HUES48 (cell line): ENCODE measurements at regions not wholly inside any gene's neighbourhood (a gene's known extent, or its start where the extent isn't known, plus 50 kb on each side); places are given as distances from the start of the nearest gene placed in this dataset.
A peak's percentile ranks its signal among the peaks of the same experiment; 100 is the strongest.

Experiments
- H3K27ac ChIP-seq: one replicate; pipeline ENCODE4 v1.7.0; 2013; ENCODE audit warnings: low read depth, low read length, inconsistent platforms
- H3K27me3 ChIP-seq: 2 replicates; pipeline ENCODE4 v1.6.1; 2013; ENCODE audit warnings: mild to moderate bottlenecking, low read length; ENCODE audit not compliant: control insufficient read depth, insufficient read depth
- H3K36me3 ChIP-seq: 2 replicates; pipeline ENCODE4 v1.6.1; 2013; ENCODE audit warnings: low read length; ENCODE audit not compliant: control insufficient read depth, insufficient read depth
- H3K4me1 ChIP-seq: 2 replicates; pipeline ENCODE4 v1.6.1; 2013; ENCODE audit warnings: mild to moderate bottlenecking, low read length; ENCODE audit not compliant: control insufficient read depth, insufficient read depth
- H3K4me3 ChIP-seq: 2 replicates; pipeline ENCODE4 v1.5.1; 2013; ENCODE audit warnings: mild to moderate bottlenecking, low read depth, low read length
- H3K9ac ChIP-seq: 2 replicates; pipeline ENCODE4 v1.6.1; 2013; ENCODE audit warnings: mild to moderate bottlenecking, low read depth, low read length, moderate library complexity
- H3K9me3 ChIP-seq: 2 replicates; pipeline ENCODE4 v1.6.1; 2013; ENCODE audit warnings: low read length; ENCODE audit not compliant: control insufficient read depth, insufficient read depth

DNA sequence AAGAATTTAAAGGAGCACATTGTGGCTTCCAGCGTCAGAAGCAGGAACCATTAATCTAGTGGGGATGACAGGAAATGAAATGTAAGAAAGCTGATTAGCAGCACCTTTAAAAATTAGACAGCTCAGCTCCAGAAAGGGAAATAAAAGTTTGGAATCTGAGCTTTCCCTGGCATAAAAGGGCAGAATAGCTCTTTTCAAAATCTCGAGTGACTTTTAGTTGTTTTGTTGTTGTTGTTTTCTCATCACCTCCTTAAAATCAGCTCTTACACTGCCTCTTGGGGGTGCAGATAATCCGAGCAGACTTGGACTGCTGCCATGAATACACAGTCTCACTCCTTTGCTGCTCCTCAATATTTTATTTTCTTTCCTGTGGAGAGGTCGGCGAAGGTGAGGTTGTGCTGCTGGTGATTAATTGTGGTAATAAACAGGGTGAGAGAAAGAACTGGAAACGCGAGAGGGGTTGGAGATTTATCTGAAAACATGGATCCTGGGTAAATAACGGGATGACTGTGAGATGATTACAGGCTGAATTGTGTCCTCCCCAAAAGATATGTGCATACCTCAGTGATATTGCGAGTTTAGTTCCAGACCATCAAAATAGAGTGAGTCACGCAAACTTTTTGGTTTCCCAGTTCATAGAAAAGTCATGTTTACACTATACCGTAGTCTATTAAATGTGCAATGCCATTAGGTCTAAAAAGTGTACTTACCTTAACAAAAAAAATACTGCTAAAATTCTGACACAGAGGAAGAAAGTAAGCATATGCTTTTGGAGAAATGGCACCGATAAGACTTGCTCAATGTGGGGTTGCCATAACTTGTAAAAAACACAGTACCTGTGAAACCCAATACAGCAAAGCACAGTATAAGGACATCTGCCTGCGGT is 787.7 kb downstream of the UQCRFS1 start:
- no peaks in the 10 kb centered on the region for H3K27me3 ChIP-seq
- no peak overlapping the region for H3K9ac ChIP-seq
- H3K36me3 ChIP-seq = no peaks in the 10 kb centered on the region
- no peaks in the 10 kb centered on the region for H3K9me3 ChIP-seq
- peaks cover 37% of the 10 kb centered on the region for H3K4me1 ChIP-seq
- peak overlapping the region; percentile 85 for H3K27ac ChIP-seq
- no peak overlapping the region for H3K4me3 ChIP-seq

DNA sequence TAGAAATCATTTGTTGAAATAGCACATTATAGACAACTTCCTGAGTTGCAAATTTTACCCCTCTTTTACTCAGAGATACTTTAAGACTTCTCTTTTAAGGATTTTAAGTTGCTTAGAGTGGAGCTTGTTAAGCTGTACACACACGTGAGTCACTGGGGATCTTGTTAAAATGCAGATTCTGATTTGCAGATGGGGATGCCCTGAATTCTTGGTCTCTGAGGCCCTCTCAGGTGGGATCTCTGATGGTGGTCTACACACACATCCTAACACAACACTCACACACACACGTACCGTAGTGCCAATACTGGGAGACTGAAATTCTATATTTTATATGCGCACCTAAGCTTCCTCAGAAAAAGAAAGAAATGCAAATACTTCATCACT is 788.3 kb downstream of the UQCRFS1 start:
- Histone ChIP-seq H3K27ac (peak overlapping the region; percentile 85), H3K27me3 (no peaks in the 10 kb centered on the region), H3K9ac (peak overlapping the region; percentile 34; the same call in 1 of the 2 replicates), H3K4me3 (no peak overlapping the region; the same call in 1 of the 2 replicates), H3K4me1 (peaks cover 37% of the 10 kb centered on the region), H3K9me3 (no peaks in the 10 kb centered on the region), H3K36me3 (no peaks in the 10 kb centered on the region)

DNA sequence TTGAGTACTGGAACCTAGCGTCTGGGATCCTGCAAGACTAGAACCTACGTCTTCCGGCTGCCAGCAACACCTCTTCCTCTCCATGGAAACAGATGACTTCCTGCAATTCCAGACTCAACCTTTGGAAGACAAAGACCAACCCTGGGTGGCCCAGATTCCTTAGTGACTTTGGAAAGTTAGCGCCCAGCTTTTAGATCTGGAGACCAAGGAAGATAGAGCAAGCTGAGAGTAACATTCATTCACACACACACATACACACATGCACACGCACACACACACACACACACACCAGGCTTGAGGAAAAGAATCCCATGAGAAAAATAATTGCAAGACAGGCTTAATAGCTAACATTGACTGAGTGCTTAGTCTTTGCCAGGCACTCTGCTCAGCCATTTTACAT is 788.9 kb downstream of the UQCRFS1 start:
- H3K9me3 ChIP-seq = no peaks in the 10 kb centered on the region
- peaks cover 37% of the 10 kb centered on the region for H3K4me1 ChIP-seq
- H3K36me3 ChIP-seq = no peaks in the 10 kb centered on the region
- H3K9ac ChIP-seq = peak overlapping the region; percentile 34; the same call in 1 of the 2 replicates
- H3K27ac ChIP-seq = peak overlapping the region; percentile 85
- H3K27me3 ChIP-seq = no peaks in the 10 kb centered on the region
- peak overlapping the region; percentile 18; the same call in 1 of the 2 replicates for H3K4me3 ChIP-seq

DNA sequence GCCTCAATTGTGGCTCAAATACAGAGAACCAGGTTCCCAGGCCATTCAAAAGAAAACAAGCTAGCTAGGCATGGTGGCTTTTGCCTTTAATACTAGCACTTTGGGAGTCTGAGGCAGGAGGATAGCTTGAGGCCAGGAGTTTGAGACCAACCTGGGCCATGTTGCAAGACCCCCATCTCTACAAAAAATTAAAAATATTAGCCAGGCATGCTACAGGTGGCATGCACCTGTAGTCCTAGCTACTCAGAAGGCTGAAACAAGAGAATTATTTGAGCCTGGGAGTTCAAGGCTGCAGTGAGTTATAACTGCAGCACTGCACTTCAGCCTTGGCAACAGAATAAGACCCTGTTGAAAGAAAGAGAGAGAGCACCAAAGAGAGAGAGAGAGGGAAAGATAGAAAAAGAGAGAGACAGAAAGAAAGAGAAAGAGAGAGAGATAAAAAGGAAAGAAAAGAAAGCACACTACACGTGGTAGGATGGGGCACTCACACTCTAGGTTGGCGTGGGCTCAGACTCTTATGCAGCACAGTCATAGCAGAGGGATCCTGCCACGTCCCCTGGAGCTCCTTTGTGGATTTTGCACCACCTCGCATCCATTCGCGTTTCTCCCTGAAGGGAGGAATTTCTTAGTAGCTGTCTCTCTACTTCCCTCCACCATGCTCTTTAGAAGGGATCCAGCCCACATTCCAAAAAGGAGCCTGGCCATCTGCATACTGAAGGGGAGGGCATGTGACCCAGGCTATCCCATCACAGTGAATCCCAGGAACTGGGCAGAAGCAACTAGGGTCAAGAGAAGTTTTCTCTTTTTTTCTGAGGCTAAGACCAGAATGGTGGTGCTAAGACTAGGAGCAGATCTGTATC is 789.9 kb downstream of the UQCRFS1 start:
- Histone ChIP-seq H3K9ac (no peak overlapping the region; the same call in 1 of the 2 replicates), H3K9me3 (no peaks in the 10 kb centered on the region), H3K36me3 (no peaks in the 10 kb centered on the region), H3K4me1 (peaks cover 37% of the 10 kb centered on the region), H3K27ac (peak overlapping the region; percentile 85), H3K27me3 (no peaks in the 10 kb centered on the region), H3K4me3 (no peak overlapping the region)

DNA sequence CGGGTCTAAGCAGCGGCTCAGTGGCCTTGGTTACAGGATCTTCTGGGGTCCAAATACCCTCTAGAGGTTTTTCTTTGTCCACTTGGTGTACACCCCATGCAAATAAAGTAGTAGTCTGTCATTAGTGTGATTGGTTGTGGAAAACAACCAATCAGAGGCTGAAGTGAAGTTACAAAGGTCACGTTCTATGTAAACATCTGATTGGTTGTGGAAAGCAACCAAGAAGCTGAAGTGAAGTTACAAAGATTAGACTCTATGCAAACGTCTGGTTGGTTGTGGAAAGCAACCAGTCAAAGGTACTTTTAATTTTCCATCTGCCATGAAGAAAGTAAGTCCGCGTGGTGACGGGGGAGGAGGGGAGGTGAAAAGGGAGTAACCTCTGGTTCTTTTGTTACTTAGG is 790.9 kb downstream of the UQCRFS1 start:
- Histone ChIP-seq H3K27me3 (no peaks in the 10 kb centered on the region), H3K36me3 (no peaks in the 10 kb centered on the region), H3K9ac (no peak overlapping the region), H3K4me3 (no peak overlapping the region), H3K9me3 (no peaks in the 10 kb centered on the region), H3K27ac (no peak overlapping the region), H3K4me1 (peaks cover 34% of the 10 kb centered on the region)

DNA sequence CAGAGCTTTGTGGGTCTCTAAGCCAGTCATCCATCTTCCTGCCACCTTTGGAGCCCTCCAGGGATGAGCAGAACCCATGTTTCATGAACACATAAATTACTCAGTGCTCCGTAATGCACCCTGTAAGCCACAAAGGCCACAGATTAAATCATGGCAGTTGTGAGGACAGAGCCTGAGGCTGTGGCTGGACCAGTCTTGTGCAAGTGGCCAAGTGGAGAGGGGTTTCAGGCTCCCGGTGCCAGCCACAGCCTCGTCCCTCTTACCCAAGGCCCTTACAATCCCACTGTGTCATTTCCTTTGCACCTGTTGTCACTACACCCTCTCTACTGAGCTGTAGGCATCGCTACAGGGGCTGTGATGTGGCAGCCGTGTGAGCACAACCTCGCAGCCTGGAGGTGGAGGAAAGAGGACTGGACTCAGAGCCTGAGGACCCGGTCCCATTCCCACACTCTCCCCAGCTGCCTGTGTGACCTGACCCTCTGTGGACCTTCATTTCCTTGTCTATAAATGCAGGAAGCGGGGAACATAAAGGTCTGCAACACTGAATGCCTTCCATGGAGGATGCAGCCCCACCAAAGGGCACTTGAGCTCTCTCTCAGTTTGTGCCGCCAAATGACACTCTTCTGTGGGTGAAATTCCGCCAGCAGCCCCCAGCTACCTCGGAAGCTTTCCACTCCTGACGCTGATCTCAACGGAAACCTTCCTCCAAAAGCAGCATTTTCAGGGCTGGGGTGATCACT is 792.0 kb downstream of the UQCRFS1 start:
- H3K9ac ChIP-seq = no peak overlapping the region
- peaks cover 29% of the 10 kb centered on the region for H3K4me1 ChIP-seq
- no peaks in the 10 kb centered on the region for H3K36me3 ChIP-seq
- no peaks in the 10 kb centered on the region for H3K9me3 ChIP-seq
- no peaks in the 10 kb centered on the region for H3K27me3 ChIP-seq
- no peak overlapping the region for H3K27ac ChIP-seq
- no peak overlapping the region for H3K4me3 ChIP-seq

DNA sequence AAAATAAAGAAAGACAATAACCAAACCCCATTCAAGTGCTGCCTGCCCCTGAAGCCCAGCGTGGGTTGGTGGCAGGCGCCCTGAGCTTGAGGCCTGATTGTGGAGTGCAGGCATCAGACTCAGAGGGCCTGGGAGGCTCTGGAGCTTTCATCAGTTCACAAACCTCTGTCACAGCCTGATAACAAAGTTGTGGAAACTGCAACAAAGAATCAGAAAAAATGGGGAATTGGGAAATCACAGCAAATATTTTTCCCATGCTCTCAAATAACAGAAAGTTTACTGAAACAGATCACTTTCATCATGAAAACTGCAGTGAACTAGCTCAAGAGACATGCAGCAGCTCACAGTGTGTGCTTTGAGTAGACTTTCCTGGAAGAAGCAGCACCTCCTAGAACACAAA is 793.6 kb downstream of the UQCRFS1 start:
- Histone ChIP-seq H3K27me3 (no peaks in the 10 kb centered on the region), H3K9ac (no peak overlapping the region), H3K4me1 (peaks cover 12% of the 10 kb centered on the region), H3K4me3 (no peak overlapping the region), H3K27ac (no peak overlapping the region), H3K36me3 (no peaks in the 10 kb centered on the region), H3K9me3 (no peaks in the 10 kb centered on the region)

DNA sequence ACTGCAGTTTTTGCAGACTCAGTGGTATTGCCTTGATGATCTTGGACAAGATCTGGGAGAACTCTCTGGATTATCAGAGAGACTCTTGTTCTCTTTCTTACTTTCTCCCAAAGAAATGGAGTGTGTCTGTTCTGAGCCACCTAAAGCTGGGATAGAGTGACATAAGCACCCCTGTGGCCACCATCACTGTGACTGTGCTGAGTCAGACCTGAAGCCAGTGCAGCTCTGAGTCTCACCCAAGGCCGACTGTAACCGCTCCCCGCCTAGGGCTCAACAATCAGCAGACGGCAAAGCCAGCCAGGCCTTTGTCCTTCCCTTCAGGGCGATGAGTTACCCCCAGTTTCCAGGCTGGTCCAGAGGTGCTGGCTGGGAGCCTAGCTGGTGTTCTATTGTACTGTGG is 795.6 kb downstream of the UQCRFS1 start:
- no peak overlapping the region for H3K4me3 ChIP-seq
- H3K36me3 ChIP-seq = no peaks in the 10 kb centered on the region
- H3K9ac ChIP-seq = no peak overlapping the region
- H3K27ac ChIP-seq = no peak overlapping the region
- H3K9me3 ChIP-seq = no peaks in the 10 kb centered on the region
- no peaks in the 10 kb centered on the region for H3K27me3 ChIP-seq
- no peaks in the 10 kb centered on the region for H3K4me1 ChIP-seq

DNA sequence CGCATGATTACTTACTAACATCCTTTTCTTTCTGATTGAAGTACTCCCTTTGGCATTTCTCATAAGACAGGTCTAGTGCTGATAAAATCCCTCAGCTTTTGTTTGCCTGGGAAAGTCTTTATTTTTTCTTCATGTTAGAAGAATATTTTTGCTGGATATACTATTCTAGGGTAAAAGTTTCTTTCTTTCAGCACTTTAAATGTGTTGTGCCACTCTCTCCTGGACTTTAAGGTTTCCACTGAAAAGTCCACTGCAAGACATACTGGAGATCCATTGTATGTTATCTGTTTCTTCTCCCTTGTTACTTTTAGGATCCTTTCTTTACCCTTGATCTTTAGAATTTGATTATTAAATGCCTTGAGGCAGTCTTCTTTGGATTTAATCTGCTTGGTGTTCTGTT is 796.7 kb downstream of the UQCRFS1 start:
- no peaks in the 10 kb centered on the region for H3K4me1 ChIP-seq
- H3K36me3 ChIP-seq = no peaks in the 10 kb centered on the region
- no peak overlapping the region for H3K9ac ChIP-seq
- no peaks in the 10 kb centered on the region for H3K9me3 ChIP-seq
- H3K4me3 ChIP-seq = no peak overlapping the region
- H3K27ac ChIP-seq = no peak overlapping the region
- H3K27me3 ChIP-seq = no peaks in the 10 kb centered on the region

DNA sequence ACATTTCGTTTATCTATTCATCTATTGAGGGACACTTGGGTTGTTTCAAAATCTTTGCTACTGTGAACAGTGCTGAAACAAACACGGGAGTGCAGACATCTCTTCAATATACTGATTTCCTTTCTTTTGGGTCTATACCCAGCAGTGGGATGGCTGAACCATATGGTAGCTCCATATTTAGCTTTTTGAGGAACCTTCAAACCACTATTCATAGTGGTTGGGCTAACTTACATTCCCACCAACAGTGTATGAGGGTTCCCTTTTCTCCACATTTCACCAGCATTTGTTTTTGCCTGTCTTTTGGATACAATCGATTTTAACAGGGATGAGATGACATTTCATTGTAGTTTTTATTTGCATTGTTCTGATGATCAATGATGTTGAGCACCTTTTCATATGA is 798.2 kb downstream of the UQCRFS1 start:
- Histone ChIP-seq H3K9ac (no peak overlapping the region), H3K9me3 (no peaks in the 10 kb centered on the region), H3K4me1 (no peaks in the 10 kb centered on the region), H3K27ac (no peak overlapping the region), H3K4me3 (no peak overlapping the region), H3K27me3 (no peaks in the 10 kb centered on the region), H3K36me3 (no peaks in the 10 kb centered on the region)
